ENCODE measurements at regions not wholly inside any gene's neighbourhood (a gene's known extent, or its start where the extent isn't known, plus 50 kb on each side); places are given as distances from the start of the nearest gene placed in this dataset.

DNA sequence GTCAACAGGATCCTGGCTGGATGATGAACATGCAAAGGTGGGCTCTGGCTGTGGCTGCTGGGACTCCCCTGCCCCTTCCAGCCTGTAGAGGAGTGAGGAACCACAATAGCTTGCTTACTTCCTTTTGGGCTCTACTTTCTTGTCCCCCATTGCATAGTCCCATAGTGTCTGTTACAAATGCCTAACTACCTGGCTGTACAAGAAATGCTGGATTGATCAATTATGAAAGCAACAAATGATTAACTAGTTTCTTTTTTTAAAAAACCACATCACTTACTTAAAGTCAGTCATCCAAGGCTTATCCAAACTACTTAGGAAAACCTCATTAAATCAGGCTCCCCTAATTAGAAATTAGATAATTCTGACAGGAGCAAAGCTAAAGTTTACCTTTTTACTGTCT is 514.1 kb upstream of the PKN2 start:
- H3K4me1 Mint-ChIP-seq: no peaks in the 10 kb centered on the region
- TF ChIP-seq, protein P1, sequence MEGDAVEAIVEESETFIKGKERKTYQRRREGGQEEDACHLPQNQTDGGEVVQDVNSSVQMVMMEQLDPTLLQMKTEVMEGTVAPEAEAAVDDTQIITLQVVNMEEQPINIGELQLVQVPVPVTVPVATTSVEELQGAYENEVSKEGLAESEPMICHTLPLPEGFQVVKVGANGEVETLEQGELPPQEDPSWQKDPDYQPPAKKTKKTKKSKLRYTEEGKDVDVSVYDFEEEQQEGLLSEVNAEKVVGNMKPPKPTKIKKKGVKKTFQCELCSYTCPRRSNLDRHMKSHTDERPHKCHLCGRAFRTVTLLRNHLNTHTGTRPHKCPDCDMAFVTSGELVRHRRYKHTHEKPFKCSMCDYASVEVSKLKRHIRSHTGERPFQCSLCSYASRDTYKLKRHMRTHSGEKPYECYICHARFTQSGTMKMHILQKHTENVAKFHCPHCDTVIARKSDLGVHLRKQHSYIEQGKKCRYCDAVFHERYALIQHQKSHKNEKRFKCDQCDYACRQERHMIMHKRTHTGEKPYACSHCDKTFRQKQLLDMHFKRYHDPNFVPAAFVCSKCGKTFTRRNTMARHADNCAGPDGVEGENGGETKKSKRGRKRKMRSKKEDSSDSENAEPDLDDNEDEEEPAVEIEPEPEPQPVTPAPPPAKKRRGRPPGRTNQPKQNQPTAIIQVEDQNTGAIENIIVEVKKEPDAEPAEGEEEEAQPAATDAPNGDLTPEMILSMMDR (conservative IDR thresholded peaks at IDR 0.05): no peak
- peaks cover 1% of the 10 kb centered on the region for H3K27me3 Mint-ChIP-seq (ENCODE audit: insufficient read depth)

DNA sequence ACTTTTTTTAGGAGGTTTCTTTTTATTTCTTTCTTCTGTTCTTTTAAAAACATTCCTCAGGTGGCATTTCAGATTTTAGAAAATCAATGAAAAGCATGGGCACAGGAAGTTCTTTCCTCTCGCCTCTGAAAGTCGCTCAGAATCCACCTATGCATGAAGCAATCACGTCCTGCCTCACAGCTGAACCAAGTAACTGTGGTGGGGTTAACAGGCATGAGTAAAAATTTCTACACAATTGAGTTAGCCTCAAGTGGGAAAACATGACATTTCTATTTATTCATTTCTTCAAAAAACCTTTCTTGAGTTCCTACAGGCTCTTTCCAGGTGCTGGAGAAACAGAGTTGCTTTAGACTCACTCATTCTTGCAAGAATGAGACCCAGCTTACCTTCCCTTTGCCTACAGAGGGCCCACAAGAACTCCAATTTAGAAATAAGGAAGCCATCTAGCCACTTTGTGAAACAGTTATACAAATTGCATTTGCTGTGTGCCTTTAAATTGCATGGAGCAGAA is 508.9 kb upstream of the PKN2 start:
- TF ChIP-seq, protein P1 (conservative IDR thresholded peaks at IDR 0.05): no peak

More for the DNA sequence above, 514.1 kb upstream of the PKN2 start:
- Histone ChIP-seq H3K9me3 (ENCODE audit: control insufficient read depth, low read length) (no peaks in the 10 kb centered on the region), H3K27me3 (ENCODE audit: control insufficient read depth, insufficient read depth, low read length, poor library complexity, severe bottlenecking) (no peaks in the 10 kb centered on the region), H3K4me1 (ENCODE audit: control insufficient read depth, insufficient read depth, low read length) (no peaks in the 10 kb centered on the region), H3K4me3 (ENCODE audit: low read length) (no peak overlapping the region), H3K9ac (ENCODE audit: extremely low read depth, low read length, poor library complexity, severe bottlenecking) (no peak overlapping the region), H3K27ac (ENCODE audit: low read depth, low read length) (no peak overlapping the region), H3K36me3 (ENCODE audit: control insufficient read depth, insufficient read depth, low read length) (no peaks in the 10 kb centered on the region)
- no peaks in the 10 kb centered on the region for H3K9me3 Mint-ChIP-seq
- H3K4me3 Mint-ChIP-seq: no peak overlapping the region
- no peak for DNase-seq
- no peak overlapping the region for H3K27ac Mint-ChIP-seq
- H3K36me3 Mint-ChIP-seq (ENCODE audit: low read depth): no peaks in the 10 kb centered on the region

DNA sequence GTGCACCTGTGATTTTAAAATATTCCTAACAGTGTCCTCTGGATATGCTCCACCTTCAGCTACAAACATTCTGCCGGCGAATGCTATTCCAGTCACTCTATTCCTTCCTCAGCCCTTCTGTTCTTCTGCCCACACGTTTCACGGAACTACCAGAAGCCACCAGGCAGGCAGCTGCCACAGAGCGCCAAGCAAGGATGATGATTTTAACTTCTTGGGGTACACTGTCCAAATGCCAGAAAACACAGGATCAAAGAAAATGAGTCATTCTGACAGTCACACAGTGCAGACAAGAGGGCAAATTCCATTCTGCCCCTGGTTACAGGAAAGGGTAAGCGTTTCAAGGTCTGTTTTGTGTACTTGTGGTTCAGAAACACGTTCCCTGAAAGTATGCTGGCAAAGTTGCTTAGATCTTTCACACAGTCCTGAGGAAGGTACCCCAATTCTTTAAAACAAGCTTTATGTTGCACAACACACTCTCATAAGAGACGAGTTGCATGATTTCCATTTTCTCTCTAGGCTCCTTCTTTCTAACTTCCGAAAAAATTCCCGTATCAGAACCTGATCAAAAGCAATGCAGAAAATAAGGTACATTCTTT is 508.3 kb upstream of the PKN2 start:
- Histone ChIP-seq H3K9me3 (ENCODE audit: control insufficient read depth, low read length) (no peaks in the 10 kb centered on the region), H3K9ac (ENCODE audit: extremely low read depth, low read length, poor library complexity, severe bottlenecking) (no peak overlapping the region), H3K36me3 (ENCODE audit: control insufficient read depth, insufficient read depth, low read length) (no peaks in the 10 kb centered on the region), H3K27me3 (ENCODE audit: control insufficient read depth, insufficient read depth, low read length, poor library complexity, severe bottlenecking) (no peaks in the 10 kb centered on the region), H3K4me1 (ENCODE audit: control insufficient read depth, insufficient read depth, low read length) (peaks cover 6% of the 10 kb centered on the region), H3K4me3 (ENCODE audit: low read length) (no peak overlapping the region), H3K27ac (ENCODE audit: low read depth, low read length) (no peak overlapping the region)
- DNase-seq: no peak
- Mint-ChIP-seq H3K4me3 (no peak overlapping the region), H3K27me3 (ENCODE audit: insufficient read depth) (no peaks in the 10 kb centered on the region), H3K4me1 (peaks cover 10% of the 10 kb centered on the region), H3K36me3 (ENCODE audit: low read depth) (no peaks in the 10 kb centered on the region), H3K27ac (no peak overlapping the region), H3K9me3 (no peaks in the 10 kb centered on the region)
- WGBS, 2 experiments (ENCODE audit: insufficient coverage in 1 of 2, insufficient read length in 1 of 2): 69 to 79% methylated on average over 7 to 10 of the region's 10 CpGs
- TF ChIP-seq, protein P1 (conservative IDR thresholded peaks at IDR 0.05): no peak

More for the DNA sequence above, 508.9 kb upstream of the PKN2 start:
- H3K4me1 ChIP-seq (ENCODE audit: control insufficient read depth, insufficient read depth, low read length): peaks cover 5% of the 10 kb centered on the region
- DNase-seq: no peak
- Mint-ChIP-seq H3K9me3 (no peaks in the 10 kb centered on the region), H3K36me3 (ENCODE audit: low read depth) (no peaks in the 10 kb centered on the region), H3K27me3 (ENCODE audit: insufficient read depth) (no peaks in the 10 kb centered on the region), H3K27ac (no peak overlapping the region), H3K4me1 (peaks cover 7% of the 10 kb centered on the region), H3K4me3 (no peak overlapping the region)
- WGBS, 2 experiments (ENCODE audit: insufficient coverage in 1 of 2, insufficient read length in 1 of 2): 94 to 100% methylated on average over 2 to 3 of the region's 3 CpGs
- no peak overlapping the region for H3K9ac ChIP-seq (ENCODE audit: extremely low read depth, low read length, poor library complexity, severe bottlenecking)
- H3K36me3 ChIP-seq (ENCODE audit: control insufficient read depth, insufficient read depth, low read length): no peaks in the 10 kb centered on the region
- H3K27ac ChIP-seq (ENCODE audit: low read depth, low read length): no peak overlapping the region
- no peak overlapping the region for H3K4me3 ChIP-seq (ENCODE audit: low read length)
- H3K9me3 ChIP-seq (ENCODE audit: control insufficient read depth, low read length): no peaks in the 10 kb centered on the region
- H3K27me3 ChIP-seq (ENCODE audit: control insufficient read depth, insufficient read depth, low read length, poor library complexity, severe bottlenecking): no peaks in the 10 kb centered on the region
